CD4-positive, alpha-beta T cell treated with Interleukin-15 for 1 hour (primary cell): ENCODE measurements at regions not wholly inside any gene's neighbourhood (a gene's known extent, or its start where the extent isn't known, plus 50 kb on each side); places are given as distances from the start of the nearest gene placed in this dataset.
"Not testable (repeated sequence)": the region's sequence is repeated elsewhere in the genome, so short reads cannot be mapped to it uniquely, and the experiment has no call there.

Experiments used
- DNase-seq: peaks from one replicate; pipeline ENCODE4 v3.0.0-alpha.2; 2020

- no peak for DNase-seq
Observed at GRCh38 chr5:168121138-168121494, 170.3 kb upstream of the WWC1 start.

GRCh38 chr5:168123631-168124528 lies 167.6 kb upstream of the WWC1 start:
- DNase-seq: no peak

DNA sequence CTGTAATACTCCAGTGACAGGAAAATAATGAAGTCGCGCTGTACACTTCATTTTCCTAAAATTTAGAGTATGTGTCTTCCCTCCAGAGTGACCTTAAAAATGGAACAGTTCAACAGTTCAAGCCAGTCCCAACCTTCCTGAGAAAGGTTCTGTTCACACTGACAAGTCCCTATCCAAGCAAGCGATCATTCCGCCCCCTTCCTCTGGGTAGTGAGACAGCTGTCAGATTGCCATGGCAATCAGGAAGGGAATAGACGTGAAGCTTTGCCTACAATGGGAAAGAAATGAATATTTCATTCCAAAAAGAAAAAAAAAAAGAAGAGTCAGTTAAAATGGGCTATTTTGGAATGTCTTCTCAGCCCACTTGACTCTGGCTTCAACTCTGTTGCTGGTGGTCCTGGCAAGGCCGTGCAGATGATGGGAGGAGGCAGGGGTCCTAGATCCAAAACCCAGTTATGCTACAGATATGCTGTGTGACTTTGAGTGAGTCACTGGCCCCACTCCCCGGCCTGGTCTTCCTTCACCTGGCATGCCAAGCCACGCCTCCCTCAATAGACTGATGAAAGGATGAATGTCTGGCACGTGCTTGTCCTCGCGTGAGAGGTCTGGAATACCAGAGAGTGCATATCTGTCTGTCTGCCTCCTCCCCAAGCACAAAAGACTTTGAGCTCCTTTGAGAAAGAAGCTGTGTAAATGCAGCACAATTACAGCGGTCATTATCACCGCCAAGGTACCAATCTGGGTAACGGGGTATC lies 165.8 kb upstream of the WWC1 start:
- DNase-seq: no peak

DNA sequence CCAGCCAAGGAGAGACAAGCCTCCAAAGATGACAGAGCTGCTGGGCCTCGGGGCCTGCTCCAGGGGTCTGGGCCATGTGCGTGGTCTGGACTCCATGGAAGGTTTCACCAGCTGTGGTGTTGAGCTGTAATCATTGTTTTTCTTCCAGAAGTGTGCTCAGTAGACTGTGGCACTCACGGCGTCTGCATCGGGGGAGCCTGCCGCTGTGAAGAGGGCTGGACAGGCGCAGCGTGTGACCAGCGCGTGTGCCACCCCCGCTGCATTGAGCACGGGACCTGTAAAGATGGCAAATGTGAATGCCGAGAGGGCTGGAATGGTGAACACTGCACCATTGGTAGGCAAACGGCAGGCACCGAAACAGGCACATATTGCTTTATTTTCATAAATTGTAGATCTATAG lies 164.8 kb upstream of the WWC1 start:
- DNase-seq: no peak

- DNase-seq: no peak
Observed at GRCh38 chr5:168128111-168128510, 163.3 kb upstream of the WWC1 start.

DNA sequence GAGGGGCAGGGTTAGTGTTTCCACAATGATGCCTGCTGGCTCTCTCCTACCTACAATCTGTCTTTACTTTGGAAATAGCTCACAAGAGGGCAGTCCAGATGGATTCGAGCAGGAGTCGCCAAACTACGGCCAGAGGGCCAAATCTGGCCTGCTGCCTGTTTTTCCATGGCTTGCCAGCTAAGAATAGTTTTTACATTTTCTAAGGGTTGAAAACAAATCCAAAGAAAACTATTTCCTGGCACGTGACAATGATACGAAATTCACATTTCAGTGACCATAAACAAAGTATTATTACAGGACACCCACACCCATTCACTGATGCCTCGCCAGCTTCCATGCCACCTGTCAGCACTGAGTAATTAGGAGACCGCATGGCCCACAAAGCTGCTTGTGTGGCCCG lies 162.9 kb upstream of the WWC1 start:
- no peak for DNase-seq

DNA sequence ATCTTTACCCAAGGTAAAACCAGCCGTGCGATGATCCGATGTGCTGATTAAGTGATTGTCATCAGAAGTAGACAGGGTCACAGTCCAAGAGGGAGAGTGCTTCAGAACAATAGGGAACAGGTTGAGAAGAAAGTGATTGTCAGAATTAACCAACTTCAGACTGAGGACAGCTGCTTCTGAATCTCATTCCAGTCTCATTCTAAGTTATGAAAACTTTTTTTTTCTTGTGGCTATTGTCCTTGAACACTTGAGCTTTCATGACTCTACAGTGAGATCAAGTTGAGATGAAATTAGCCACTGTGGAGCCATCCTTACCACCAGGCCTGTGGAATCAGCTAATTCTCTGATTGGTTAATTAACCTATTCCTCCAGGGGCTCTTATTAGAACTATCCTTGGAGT lies 159.9 kb upstream of the WWC1 start:
- DNase-seq: no peak

- no peak for DNase-seq
Observed at GRCh38 chr5:168132241-168132641, 159.2 kb upstream of the WWC1 start.

GRCh38 chr5:168135897-168136296 lies 155.5 kb upstream of the WWC1 start:
- no peak for DNase-seq

DNA sequence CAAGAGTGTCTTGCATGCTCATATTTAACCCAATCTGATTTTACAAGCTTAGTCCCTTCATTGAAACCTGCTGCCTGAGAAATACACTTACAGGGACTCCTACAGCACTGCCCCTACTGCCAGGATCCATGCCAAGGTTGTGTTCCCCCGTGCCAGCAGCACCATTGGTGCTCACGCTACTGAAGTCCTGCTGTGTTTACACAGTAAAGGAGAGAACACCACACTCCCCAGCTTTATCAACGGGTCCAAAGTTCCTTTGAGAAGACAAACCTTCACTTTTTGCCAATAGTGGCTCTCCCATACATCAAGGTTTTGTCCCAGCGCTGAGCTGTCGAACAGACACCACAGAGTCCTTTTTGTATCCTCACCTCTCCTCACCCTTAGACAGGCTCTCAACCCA lies 155.1 kb upstream of the WWC1 start:
- no peak for DNase-seq

DNA sequence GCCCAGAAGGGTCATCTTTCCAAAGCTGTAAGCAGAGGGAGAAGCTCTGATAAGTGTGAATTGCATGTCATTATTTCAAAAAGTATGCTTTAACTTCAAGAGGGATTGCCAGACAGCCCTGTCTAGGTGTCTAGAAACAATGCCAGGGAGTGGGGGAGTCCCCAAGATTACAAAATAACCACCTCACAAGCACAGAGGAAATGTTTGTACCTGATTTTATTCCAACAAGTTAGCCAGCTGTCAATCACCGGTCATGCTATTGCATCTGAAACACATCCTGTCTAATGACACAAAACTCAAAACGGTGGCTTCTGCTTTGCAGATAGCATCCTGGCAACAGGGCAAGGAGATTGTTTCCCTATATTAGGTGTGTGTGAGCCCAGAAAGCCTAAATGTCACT lies 154.2 kb upstream of the WWC1 start:
- no peak for DNase-seq

GRCh38 chr5:168140241-168140640 lies 151.2 kb upstream of the WWC1 start:
- DNase-seq: no peak

DNA sequence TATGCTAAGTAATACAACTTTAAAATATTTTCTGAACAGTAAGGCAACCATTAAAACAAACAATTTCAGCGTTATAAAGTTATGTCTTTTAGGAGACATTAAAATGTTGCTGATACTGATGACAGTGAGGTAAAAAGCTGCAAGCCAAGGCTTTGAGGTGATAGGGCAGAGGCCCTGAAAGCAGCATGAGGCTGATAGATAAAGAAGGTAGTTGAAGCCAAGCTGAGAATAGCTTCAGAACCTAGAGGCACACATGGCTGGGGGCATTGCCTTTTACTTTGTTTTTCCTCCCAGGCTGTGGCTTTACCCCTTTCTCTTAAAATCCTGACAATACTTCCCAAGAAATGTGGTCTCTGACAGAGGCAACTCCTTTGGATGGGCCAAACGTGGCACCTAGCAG lies 149.0 kb upstream of the WWC1 start:
- DNase-seq: no peak

- not testable (repeated sequence) for DNase-seq
Observed at GRCh38 chr5:168143521-168143920, 147.9 kb upstream of the WWC1 start.

GRCh38 chr5:168147106-168147505 lies 144.3 kb upstream of the WWC1 start:
- DNase-seq: no peak

DNA sequence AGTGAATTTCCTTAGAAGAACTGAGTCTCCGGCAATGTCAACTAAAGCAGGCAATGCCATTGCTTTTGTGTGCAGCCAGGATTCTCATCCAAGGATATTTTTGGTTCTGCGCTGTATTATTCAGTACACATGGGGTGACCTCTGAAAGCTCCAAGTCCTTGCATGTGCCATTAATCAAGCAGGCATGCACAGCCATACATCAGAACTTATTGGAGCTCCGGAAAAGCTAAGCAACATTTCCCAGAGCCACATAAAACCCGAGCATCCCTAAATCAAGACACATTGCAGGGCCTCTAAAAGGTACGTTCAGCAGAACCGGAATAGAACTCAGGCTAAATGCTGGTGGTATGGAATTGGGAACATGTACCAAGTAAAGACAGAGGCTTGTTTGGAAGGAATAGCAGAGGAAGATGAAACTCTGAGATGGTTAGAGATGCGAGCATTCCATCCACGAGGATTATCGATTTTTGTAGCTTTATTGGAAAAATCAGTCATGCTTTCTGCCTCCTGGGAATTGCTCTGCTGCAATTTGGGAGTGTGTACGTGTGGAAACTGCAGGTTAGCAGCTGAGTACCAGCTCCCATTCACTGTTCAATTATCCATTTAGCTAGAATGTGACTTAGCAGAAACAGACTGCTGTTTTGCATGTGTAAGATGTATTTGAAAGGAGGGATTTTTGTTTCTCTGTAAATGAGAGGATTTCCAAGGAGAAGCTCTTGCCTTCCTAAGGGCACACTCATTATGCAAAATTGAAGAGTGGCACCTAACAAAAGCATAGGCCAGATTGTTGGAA lies 143.7 kb upstream of the WWC1 start:
- DNase-seq: no peak

DNA sequence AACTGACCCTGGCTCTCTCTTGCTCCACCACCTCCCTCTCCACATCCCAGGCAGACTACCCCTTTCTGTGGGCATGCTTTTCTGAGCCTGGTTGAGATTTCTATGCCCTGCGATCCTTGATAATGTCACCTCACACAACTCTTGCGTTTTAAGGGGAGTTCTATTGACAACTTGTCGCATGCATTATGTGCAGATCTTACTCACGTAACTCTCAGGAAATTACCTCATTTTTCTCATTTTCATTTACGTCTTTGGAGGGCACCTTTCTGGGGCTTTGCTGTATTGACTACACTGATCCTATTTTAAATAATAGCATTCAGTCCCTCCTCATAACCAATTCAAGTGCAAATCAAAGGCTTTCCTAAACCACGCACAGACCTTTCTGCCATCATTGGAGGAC lies 140.4 kb upstream of the WWC1 start:
- no peak for DNase-seq

DNA sequence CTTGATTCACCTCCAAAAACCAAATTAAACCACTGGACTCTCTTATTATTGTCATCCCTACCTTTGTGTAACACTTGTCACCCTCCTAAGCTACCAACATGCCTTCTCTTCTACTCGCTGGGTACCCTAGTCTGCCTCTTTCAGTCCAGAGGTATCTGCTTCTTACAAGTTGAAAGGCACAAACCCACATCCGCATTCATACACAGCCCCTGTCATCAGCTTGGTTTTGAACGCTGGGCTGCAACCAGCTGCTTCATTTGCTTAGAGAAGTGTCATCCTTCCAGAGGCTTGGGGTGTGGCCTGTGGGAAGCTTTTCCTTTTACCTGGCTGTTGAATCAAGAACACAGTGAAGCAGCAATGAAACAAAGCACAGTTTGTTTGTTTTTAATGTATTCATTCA lies 138.8 kb upstream of the WWC1 start:
- no peak for DNase-seq

GRCh38 chr5:168153263-168153875 lies 138.1 kb upstream of the WWC1 start:
- no peak for DNase-seq

DNA sequence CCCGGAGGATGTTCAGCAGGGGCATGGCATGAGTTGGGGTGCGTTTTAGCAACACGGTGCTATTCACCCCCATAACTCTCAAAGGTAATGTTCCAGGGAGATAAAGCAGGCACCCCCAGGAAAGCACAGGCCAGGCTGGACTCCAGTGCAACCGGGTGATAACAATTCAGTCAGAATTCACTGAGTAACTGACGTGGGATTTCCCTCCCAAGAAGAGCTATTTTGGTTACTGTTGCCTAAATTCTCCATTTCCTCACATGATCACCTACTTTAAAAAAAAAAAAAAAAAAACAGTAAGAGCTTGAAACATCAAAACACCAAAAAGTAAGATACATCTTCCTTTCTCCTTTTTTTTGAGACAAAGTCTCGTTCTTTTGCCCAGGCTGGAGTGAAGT lies 137.6 kb upstream of the WWC1 start:
- DNase-seq: no peak

DNA sequence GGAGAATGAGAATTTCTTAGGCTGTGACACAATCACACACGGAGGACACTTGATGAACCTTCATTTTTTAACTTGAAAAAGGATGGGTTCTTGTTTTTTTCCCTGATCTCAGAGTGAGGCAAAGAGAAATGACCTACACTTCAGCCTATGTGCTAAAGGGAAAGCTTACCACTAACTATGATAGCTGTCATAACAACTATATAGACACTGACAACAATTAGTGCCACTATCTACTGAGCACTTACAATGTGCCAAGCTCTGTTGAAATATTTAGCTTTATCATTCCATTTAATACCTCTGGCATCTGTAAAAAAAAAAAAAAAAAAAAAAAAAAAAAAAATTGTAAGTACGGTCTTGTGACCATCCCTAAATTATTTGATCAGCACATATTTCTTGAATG lies 135.9 kb upstream of the WWC1 start:
- no peak for DNase-seq

GRCh38 chr5:168156170-168156569 lies 135.3 kb upstream of the WWC1 start:
- DNase-seq: no peak

- DNase-seq: no peak
Observed at GRCh38 chr5:168157141-168157540, 134.3 kb upstream of the WWC1 start.
